SU-DHL-6 (cell line): ENCODE measurements at regions not wholly inside any gene's neighbourhood (a gene's known extent, or its start where the extent isn't known, plus 50 kb on each side); places are given as distances from the start of the nearest gene placed in this dataset.

Experiments
- EZH2phosphoT487 ChIP-seq: fragments of 200-600 bp; sonication (generic), shearing (Covaris generic); conservative IDR thresholded peaks from 2 replicates; pipeline ENCODE4 v1.6.1; 2018; ENCODE audit warnings: mild to moderate bottlenecking, antibody characterized with exemption, low read length, moderate library complexity, mixed read lengths
- TF ChIP-seq, protein P1 (sequence below): fragments of 200-600 bp; sonication (generic); IDR thresholded peaks from one replicate; pipeline ENCODE4 v1.5.1; 2017; ENCODE audit warnings: antibody characterized with exemption, mild to moderate bottlenecking, low read length, moderate library complexity; ENCODE audit not compliant: insufficient read depth, poor library complexity, severe bottlenecking

DNA sequence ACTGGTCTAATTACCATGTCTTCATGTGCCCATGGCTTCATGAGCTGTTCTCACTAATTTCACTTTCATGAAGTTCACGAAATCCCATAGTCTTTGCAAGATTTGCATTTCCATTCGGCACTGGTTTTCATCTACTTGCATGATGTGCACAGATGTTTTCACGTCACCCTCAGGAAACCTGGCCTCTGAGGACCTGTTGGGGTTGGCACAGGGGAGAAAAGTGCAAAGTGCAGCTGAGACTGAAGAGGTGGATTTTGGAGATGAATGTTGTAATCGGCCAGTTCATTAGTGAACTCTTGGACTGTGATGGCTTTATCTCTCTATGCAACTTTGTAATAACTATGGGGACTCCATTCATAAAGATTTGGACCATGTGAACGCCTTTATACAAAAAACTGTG lies 80.2 kb upstream of the SULF2 start:
- TF ChIP-seq, protein P1, sequence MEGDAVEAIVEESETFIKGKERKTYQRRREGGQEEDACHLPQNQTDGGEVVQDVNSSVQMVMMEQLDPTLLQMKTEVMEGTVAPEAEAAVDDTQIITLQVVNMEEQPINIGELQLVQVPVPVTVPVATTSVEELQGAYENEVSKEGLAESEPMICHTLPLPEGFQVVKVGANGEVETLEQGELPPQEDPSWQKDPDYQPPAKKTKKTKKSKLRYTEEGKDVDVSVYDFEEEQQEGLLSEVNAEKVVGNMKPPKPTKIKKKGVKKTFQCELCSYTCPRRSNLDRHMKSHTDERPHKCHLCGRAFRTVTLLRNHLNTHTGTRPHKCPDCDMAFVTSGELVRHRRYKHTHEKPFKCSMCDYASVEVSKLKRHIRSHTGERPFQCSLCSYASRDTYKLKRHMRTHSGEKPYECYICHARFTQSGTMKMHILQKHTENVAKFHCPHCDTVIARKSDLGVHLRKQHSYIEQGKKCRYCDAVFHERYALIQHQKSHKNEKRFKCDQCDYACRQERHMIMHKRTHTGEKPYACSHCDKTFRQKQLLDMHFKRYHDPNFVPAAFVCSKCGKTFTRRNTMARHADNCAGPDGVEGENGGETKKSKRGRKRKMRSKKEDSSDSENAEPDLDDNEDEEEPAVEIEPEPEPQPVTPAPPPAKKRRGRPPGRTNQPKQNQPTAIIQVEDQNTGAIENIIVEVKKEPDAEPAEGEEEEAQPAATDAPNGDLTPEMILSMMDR: no peak
- no peak for TF ChIP-seq EZH2phosphoT487
